ENCODE measurements at regions not wholly inside any gene's neighbourhood (a gene's known extent, or its start where the extent isn't known, plus 50 kb on each side); places are given as distances from the start of the nearest gene placed in this dataset.

GRCh38 chr21:36540700-36541099, 60.8 kb upstream of the CLDN14 start:
- Histone ChIP-seq H2AFZ (ENCODE audit: low read depth) (no peak overlapping the region), H3K9ac (no peak overlapping the region), H3K27me3 (ENCODE audit: insufficient read depth) (peaks cover 63% of the 10 kb centered on the region), H3K4me2 (no peak overlapping the region), H3K79me2 (ENCODE audit: insufficient read depth) (no peaks in the 10 kb centered on the region), H3K36me3 (replicated peaks in 1 of 2; ENCODE audit: control insufficient read depth in 1 of 2, insufficient read depth in 2 of 2, low read length in 1 of 2) (no peaks in the 10 kb centered on the region), H3K27ac (ENCODE audit: low read depth in 2 of 2, low read length in 1 of 2) (no peak overlapping the region), H3K9me2 (no peaks in the 10 kb centered on the region), H3K4me3 (ENCODE audit: low read depth in 2 of 2, low read length in 1 of 2) (no peak overlapping the region), H3K4me1 (ENCODE audit: control insufficient read depth in 1 of 2, insufficient read depth in 2 of 2, low read depth in 1 of 2, low read length in 1 of 2) (peaks cover 0 to 12% of the 10 kb centered on the region in 2 experiments; a peak in 1 of 4 replicates), H3F3A (replicated peaks; ENCODE audit: insufficient read depth) (no peaks in the 10 kb centered on the region), H4K20me1 (ENCODE audit: insufficient read depth) (no peaks in the 10 kb centered on the region), H3K9me3 (no peaks in the 10 kb centered on the region)
- ChIA-PET CTCF (no interaction called here), POLR2A (no interaction called here)
- no peak for DNase-seq
- TF ChIP-seq MEF2A (IDR thresholded peaks at IDR 0.05; ENCODE audit: borderline replicate concordance, low read depth) (no peak), EP300 (IDR thresholded peaks at IDR 0.05; ENCODE audit: borderline replicate concordance in 1 of 2, low read depth in 1 of 2, low read length in 1 of 2) (no peak), CHD2 (IDR thresholded peaks at IDR 0.05; ENCODE audit: low read length, partially characterized antibody) (no peak)
- TF ChIP-seq, protein P1, sequence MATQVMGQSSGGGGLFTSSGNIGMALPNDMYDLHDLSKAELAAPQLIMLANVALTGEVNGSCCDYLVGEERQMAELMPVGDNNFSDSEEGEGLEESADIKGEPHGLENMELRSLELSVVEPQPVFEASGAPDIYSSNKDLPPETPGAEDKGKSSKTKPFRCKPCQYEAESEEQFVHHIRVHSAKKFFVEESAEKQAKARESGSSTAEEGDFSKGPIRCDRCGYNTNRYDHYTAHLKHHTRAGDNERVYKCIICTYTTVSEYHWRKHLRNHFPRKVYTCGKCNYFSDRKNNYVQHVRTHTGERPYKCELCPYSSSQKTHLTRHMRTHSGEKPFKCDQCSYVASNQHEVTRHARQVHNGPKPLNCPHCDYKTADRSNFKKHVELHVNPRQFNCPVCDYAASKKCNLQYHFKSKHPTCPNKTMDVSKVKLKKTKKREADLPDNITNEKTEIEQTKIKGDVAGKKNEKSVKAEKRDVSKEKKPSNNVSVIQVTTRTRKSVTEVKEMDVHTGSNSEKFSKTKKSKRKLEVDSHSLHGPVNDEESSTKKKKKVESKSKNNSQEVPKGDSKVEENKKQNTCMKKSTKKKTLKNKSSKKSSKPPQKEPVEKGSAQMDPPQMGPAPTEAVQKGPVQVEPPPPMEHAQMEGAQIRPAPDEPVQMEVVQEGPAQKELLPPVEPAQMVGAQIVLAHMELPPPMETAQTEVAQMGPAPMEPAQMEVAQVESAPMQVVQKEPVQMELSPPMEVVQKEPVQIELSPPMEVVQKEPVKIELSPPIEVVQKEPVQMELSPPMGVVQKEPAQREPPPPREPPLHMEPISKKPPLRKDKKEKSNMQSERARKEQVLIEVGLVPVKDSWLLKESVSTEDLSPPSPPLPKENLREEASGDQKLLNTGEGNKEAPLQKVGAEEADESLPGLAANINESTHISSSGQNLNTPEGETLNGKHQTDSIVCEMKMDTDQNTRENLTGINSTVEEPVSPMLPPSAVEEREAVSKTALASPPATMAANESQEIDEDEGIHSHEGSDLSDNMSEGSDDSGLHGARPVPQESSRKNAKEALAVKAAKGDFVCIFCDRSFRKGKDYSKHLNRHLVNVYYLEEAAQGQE (IDR thresholded peaks at IDR 0.05; ENCODE audit: low read depth, low read length) = no peak
- TF ChIP-seq, protein P2, sequence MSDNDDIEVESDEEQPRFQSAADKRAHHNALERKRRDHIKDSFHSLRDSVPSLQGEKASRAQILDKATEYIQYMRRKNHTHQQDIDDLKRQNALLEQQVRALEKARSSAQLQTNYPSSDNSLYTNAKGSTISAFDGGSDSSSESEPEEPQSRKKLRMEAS (IDR thresholded peaks at IDR 0.05; ENCODE audit: low read depth) = no peak

DNA sequence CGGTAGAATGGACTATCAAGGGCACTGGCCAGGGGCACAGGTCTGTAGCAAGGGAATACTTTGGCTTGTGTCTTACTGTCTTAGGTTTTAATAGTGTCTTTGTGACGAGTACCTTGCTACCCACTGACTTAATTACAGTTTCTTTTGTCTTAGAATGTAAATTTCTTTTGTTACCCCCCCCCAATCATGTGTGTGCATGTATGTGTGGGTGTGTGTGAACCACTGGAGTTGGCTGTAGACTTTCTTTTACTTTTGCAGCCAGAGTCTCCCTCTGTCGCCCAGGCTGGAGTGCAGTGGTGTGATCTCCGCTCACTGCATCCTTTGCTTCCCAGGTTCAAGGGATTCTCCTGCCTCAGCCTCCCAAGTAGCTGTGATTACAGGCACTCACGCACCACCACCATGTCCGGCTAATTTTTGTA, 61.8 kb upstream of the CLDN14 start:
- H3K9me3 ChIP-seq = no peaks in the 10 kb centered on the region
- no peak overlapping the region for H3K4me2 ChIP-seq
- H2AFZ ChIP-seq (ENCODE audit: low read depth) = no peak overlapping the region
- no peak overlapping the region for H3K4me3 ChIP-seq (ENCODE audit: low read depth in 2 of 2, low read length in 1 of 2)
- DNase-seq = no peak
- H3F3A ChIP-seq (replicated peaks; ENCODE audit: insufficient read depth) = no peaks in the 10 kb centered on the region
- no peaks in the 10 kb centered on the region for H3K79me2 ChIP-seq (ENCODE audit: insufficient read depth)
- ChIA-PET CTCF (no interaction called here), POLR2A (no interaction called here)
- H3K4me1 ChIP-seq (ENCODE audit: control insufficient read depth in 1 of 2, insufficient read depth in 2 of 2, low read depth in 1 of 2, low read length in 1 of 2) = peaks cover 0 to 12% of the 10 kb centered on the region in 2 experiments; a peak in 1 of 4 replicates
- H3K9ac ChIP-seq = no peak overlapping the region
- WGBS (ENCODE audit: low lambda C conversion rate) = 58% methylated on average over 6 of the region's 6 CpGs
- no peak overlapping the region for H3K27ac ChIP-seq (ENCODE audit: low read depth in 2 of 2, low read length in 1 of 2)
- TF ChIP-seq FOXJ3 (CRISPR knock-in tag; IDR thresholded peaks at IDR 0.05) (no peak), EP300 (IDR thresholded peaks at IDR 0.05; ENCODE audit: borderline replicate concordance in 1 of 2, low read depth in 1 of 2, low read length in 1 of 2) (no peak), RAD21 (IDR thresholded peaks at IDR 0.05; ENCODE audit: low read length) (no peak), FOSL2 (IDR thresholded peaks at IDR 0.05; ENCODE audit: borderline replicate concordance, low read depth) (no peak)
- no peaks in the 10 kb centered on the region for H4K20me1 ChIP-seq (ENCODE audit: insufficient read depth)
- H3K36me3 ChIP-seq (replicated peaks in 1 of 2; ENCODE audit: control insufficient read depth in 1 of 2, insufficient read depth in 2 of 2, low read length in 1 of 2) = no peaks in the 10 kb centered on the region
- H3K9me2 ChIP-seq = no peaks in the 10 kb centered on the region
- peaks cover 63% of the 10 kb centered on the region for H3K27me3 ChIP-seq (ENCODE audit: insufficient read depth)
